ENCODE measurements at regions not wholly inside any gene's neighbourhood (a gene's known extent, or its start where the extent isn't known, plus 50 kb on each side); places are given as distances from the start of the nearest gene placed in this dataset.

DNA sequence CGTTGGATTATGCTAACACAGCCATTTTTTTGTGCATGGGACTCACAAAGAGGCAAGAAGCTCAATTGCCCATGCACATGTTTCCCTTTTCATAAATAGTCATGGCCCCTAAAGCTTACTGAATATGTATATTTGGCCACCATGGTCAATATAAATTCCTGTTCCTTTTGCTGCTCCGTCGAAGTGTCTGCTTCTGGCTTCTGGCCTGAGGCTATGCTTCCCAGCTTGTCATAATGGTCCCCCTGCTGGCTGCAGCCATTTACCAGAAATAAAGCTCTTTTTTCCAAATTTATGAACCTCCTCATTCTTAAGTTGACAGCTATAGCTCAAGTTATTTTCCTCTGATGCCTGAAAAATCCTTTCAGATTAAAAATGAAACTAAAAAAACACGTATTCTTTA is 602.1 kb downstream of the VGLL3 start:
- Histone ChIP-seq H2AFZ (ENCODE audit: low read length) (no peak overlapping the region), H3K4me2 (ENCODE audit: low read length) (peak overlapping the region; percentile 5; the same call in 1 of the 2 replicates), H3K4me1 (ENCODE audit: insufficient read depth, low read length) (no peaks in the 10 kb centered on the region), H3K4me3 (ENCODE audit: low read length) (no peak overlapping the region), H3K79me2 (ENCODE audit: low read length) (no peaks in the 10 kb centered on the region), H3K27ac (ENCODE audit: low read length) (no peak overlapping the region), H3K27me3 (ENCODE audit: low read length) (0 out of 2 replicates have a peak, but pooled peaks cover 4% of the 10 kb centered on the region), H3K36me3 (ENCODE audit: low read depth, low read length) (no peaks in the 10 kb centered on the region), H3K9ac (ENCODE audit: low read length) (no peak overlapping the region), H3K9me3 (ENCODE audit: low read length) (no peaks in the 10 kb centered on the region), H3F3A (ENCODE audit: low read length, unreplicated experiment) (no peaks in the 10 kb centered on the region), H3K9me2 (replicated peaks; ENCODE audit: low read length) (no peaks in the 10 kb centered on the region), H4K20me1 (ENCODE audit: low read length) (no peaks in the 10 kb centered on the region)
- DNase-seq (peak; percentile 13), ATAC-seq (no peak)
- ChIA-PET CTCF (interaction anchor here (0.6 to 0.7 kb wide), 2 partner anchors 231 to 265 kb away, joined by 3 read pairs; no protein-coding TSS in a partner anchor), POLR2A (ENCODE audit: unreplicated experiment) (no interaction called here)
- intact Hi-C loops (cut with micrococcal nuclease) = no loop called here
- no TSS peak for BruUV-seq (replicated peaks)
- TF ChIP-seq EZH2phosphoT487 (IDR thresholded peaks at IDR 0.05; ENCODE audit: borderline replicate concordance, low read length) (no peak), CTCF (conservative IDR thresholded peaks at IDR 0.05; ENCODE audit: low read depth, low read length) (peak; percentile 49), EZH2 (IDR thresholded peaks at IDR 0.05; ENCODE audit: low read length, unreplicated experiment) (no peak)

- Histone ChIP-seq H3K4me3 (ENCODE audit: low read length) (no peak overlapping the region), H3K4me1 (ENCODE audit: insufficient read depth, low read length) (no peaks in the 10 kb centered on the region), H3K4me2 (ENCODE audit: low read length) (no peak overlapping the region), H3K27me3 (ENCODE audit: low read length) (0 out of 2 replicates have a peak, but pooled peaks cover 4% of the 10 kb centered on the region), H3K9me2 (replicated peaks; ENCODE audit: low read length) (no peaks in the 10 kb centered on the region), H3K9ac (ENCODE audit: low read length) (no peak overlapping the region), H3F3A (ENCODE audit: low read length, unreplicated experiment) (no peaks in the 10 kb centered on the region), H3K9me3 (ENCODE audit: low read length) (no peaks in the 10 kb centered on the region), H4K20me1 (ENCODE audit: low read length) (no peaks in the 10 kb centered on the region), H3K27ac (ENCODE audit: low read length) (no peak overlapping the region), H2AFZ (ENCODE audit: low read length) (no peak overlapping the region), H3K36me3 (ENCODE audit: low read depth, low read length) (no peaks in the 10 kb centered on the region), H3K79me2 (ENCODE audit: low read length) (no peaks in the 10 kb centered on the region)
- no TSS peak for BruUV-seq (replicated peaks)
- ATAC-seq = no peak
- intact Hi-C loops (cut with micrococcal nuclease) = no loop called here
- DNase-seq = no peak
- POLR2A ChIA-PET (ENCODE audit: unreplicated experiment) = no interaction called here
- TF ChIP-seq EZH2phosphoT487 (IDR thresholded peaks at IDR 0.05; ENCODE audit: borderline replicate concordance, low read length) (no peak), EZH2 (IDR thresholded peaks at IDR 0.05; ENCODE audit: low read length, unreplicated experiment) (no peak), CTCF (conservative IDR thresholded peaks at IDR 0.05; ENCODE audit: low read depth, low read length) (no peak)
- CTCF ChIA-PET = no interaction called here
Measured at GRCh38 chr3:86382556-86382955, 608.4 kb downstream of the VGLL3 start.

GRCh38 chr3:86381247-86381646 is 609.7 kb downstream of the VGLL3 start:
- Histone ChIP-seq H2AFZ (ENCODE audit: low read length) (no peak overlapping the region), H3K9me3 (ENCODE audit: low read length) (no peaks in the 10 kb centered on the region), H3K27ac (ENCODE audit: low read length) (no peak overlapping the region), H3K4me2 (ENCODE audit: low read length) (no peak overlapping the region), H3K79me2 (ENCODE audit: low read length) (no peaks in the 10 kb centered on the region), H3K4me3 (ENCODE audit: low read length) (no peak overlapping the region), H3K36me3 (ENCODE audit: low read depth, low read length) (no peaks in the 10 kb centered on the region), H3F3A (ENCODE audit: low read length, unreplicated experiment) (no peaks in the 10 kb centered on the region), H4K20me1 (ENCODE audit: low read length) (no peaks in the 10 kb centered on the region), H3K27me3 (ENCODE audit: low read length) (0 out of 2 replicates have a peak, but pooled peaks cover 1% of the 10 kb centered on the region), H3K9ac (ENCODE audit: low read length) (no peak overlapping the region), H3K9me2 (replicated peaks; ENCODE audit: low read length) (no peaks in the 10 kb centered on the region), H3K4me1 (ENCODE audit: insufficient read depth, low read length) (no peaks in the 10 kb centered on the region)
- no TSS peak for BruUV-seq (replicated peaks)
- CTCF ChIA-PET = no interaction called here
- TF ChIP-seq EZH2phosphoT487 (IDR thresholded peaks at IDR 0.05; ENCODE audit: borderline replicate concordance, low read length) = no peak
- TF ChIP-seq CTCF (conservative IDR thresholded peaks at IDR 0.05; ENCODE audit: low read depth, low read length) = no peak
- no peak for TF ChIP-seq EZH2 (IDR thresholded peaks at IDR 0.05; ENCODE audit: low read length, unreplicated experiment)
- no peak for DNase-seq
- POLR2A ChIA-PET (ENCODE audit: unreplicated experiment) = no interaction called here
- ATAC-seq = no peak
- intact Hi-C loops (cut with micrococcal nuclease) = no loop called here
